NCI-H146 treated with DMSO at 0.1 percent for 48 hours (cell line): ENCODE measurements at regions not wholly inside any gene's neighbourhood (a gene's known extent, or its start where the extent isn't known, plus 50 kb on each side); places are given as distances from the start of the nearest gene placed in this dataset.
A peak's percentile ranks its signal among the peaks of the same experiment; 100 is the strongest.
"Not testable (repeated sequence)": the region's sequence is repeated elsewhere in the genome, so short reads cannot be mapped to it uniquely, and the experiment has no call there.

Experiments
- DNase-seq: peaks from one replicate; lab custom pipeline; 2025; ENCODE audit not compliant: unreplicated experiment; lab: John Stamatoyannopoulos, UW

GRCh38 chr7:93747019-93747418, 143.5 kb downstream of the TFPI2 start:
- DNase-seq: no peak

DNA sequence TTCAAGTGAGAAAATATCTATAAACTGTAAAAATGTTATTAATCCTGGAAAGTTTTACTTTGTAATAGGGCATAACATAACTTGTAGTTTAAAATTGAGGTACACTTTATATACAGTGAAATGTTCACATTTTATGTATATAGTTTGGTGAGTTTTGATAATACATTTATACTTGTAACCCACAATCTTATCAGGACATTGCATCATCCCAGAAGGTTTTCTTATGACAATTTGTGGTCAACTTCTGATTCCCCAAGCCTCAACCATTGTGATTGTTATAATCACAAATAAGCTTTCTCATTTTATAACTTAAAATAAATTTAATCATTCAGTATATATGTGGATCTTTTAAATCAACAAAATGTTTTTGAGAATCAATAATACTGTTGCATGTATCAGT, 151.1 kb downstream of the TFPI2 start:
- DNase-seq: no peak

GRCh38 chr7:93737953-93738352, 152.6 kb downstream of the TFPI2 start:
- no peak for DNase-seq

DNA sequence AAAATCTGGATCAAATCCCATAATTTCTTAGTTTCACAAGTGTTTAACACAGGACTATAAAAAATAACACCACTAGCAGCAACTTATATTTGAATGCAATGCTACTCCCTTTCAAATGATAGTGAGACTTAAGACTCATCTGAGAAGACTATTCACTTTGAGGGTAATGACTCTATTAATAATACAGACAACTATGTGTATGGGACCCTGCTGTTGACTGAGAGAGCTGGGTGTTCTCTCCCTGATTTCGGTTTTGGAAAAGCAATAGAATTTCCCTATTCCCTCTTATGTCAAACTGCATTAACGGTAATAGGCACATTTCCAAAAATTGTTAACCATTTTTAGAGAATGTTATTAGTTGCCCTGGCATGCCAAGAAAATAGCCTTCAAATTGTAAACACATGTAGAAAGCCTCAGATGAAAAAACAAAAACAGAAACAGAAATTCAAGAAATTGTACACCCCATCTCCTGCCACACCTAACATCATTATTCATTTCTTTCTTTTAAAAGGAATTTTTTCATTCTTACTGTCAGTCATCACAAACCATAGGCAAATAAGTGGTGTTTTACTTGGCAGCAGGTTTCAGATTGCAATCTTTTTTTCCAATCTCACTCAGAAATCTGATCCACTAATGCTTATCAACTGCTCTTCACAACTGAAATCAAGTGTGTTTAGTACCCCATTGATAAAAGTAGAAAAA, 153.7 kb downstream of the TFPI2 start:
- peak; percentile 21 for DNase-seq

- DNase-seq: no peak
Measured at GRCh38 chr7:93728292-93728691, 153.8 kb upstream of the CALCR start.

DNA sequence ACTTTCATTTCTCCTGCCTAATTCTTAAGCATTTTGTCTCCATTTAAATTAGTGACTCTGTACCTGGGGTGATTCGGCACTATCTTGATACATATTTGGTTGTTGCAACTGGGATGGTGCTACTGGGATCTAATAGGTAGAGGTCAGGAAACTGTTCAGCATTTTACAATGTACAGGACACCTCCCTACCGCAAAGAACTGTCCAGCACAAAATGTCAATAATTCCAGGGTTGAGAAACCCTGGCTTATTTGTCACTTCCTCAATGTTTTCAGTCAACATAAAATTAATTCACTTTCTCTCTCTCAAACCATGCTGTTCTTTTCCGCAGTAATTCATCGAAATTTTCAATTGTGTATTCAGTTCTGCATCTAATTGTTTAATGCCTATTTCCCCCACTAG, 151.4 kb upstream of the CALCR start:
- no peak for DNase-seq

GRCh38 chr7:93723424-93724124, 149.1 kb upstream of the CALCR start:
- no peak for DNase-seq

- DNase-seq: no peak
Measured at GRCh38 chr7:93720106-93720505, 145.6 kb upstream of the CALCR start.

- no peak for DNase-seq
Measured at GRCh38 chr7:93719546-93719945, 145.0 kb upstream of the CALCR start.

DNA sequence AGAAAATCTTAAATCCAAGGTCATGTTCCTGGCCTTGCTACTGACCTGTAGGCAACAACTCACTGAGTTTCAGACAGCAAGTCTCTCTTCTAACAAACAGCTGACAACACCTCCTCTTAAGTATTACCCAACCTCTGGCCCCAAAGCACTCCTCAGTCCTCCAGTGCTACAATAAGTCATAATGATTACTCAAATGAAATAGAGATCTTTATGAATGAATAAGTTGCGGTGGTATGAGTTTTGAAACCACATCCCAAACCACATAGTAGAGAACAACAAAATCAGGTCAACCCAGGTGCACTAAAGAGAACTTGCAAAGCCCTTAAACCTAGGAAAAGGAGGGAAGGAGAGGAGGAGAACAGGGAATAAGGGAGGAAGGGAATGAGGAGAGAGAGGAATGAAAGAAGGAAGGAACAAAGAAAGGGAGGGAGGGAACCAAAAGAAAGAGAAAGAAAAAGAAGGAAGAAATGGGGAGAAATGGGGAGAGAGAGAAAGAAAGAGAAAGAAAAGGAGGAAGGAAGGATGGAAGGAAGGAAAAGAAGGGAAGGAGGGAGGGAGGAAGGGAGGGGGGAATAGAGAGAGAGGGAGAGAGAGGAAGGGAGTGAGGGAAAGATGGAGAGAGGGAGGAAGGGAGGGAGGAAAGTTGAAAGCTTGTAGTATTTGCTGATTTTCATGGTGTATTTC, 142.8 kb upstream of the CALCR start:
- no peak for DNase-seq

GRCh38 chr7:93715234-93715633, 140.7 kb upstream of the CALCR start:
- no peak for DNase-seq

- DNase-seq: no peak
Measured at GRCh38 chr7:93711926-93712325, 137.4 kb upstream of the CALCR start.

DNA sequence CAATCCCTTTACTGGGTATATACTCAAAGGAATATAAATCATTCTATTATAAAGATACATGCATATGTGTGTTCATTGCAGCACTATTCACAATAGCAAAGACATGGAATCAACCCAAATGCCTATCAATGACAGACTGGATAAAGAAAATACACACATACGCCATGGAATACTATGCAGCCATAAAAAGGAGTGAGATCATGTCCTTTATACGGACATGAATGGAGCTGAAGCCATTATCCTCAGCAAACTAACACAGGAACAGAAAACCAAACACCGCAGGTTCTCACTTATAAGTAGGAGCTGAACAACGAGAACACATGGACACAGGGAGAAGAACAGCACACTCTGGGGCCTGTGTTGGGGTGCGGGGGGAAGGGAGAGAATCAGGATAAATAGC, 133.7 kb upstream of the CALCR start:
- DNase-seq: not testable (repeated sequence)

DNA sequence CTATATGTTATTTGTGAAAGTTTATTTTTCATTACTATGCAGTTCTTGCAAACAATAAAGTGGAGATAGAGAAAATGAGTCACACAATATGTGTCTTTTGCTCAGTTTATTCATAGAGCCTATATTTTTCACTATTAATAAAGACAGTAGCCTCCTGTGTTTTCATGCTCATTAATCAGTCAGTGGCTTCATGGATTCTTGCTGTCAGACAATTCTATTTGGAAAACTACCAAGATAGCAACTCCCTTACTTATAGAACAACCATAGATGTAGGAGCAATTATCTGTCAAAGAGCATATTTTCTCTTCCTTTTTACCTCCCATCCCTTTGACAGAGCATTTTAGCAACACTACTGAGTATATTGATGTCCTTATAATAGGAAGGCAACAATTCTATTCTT, 132.7 kb upstream of the CALCR start:
- no peak for DNase-seq

- DNase-seq: not testable (repeated sequence)
Measured at GRCh38 chr7:93706162-93706561, 131.6 kb upstream of the CALCR start.

DNA sequence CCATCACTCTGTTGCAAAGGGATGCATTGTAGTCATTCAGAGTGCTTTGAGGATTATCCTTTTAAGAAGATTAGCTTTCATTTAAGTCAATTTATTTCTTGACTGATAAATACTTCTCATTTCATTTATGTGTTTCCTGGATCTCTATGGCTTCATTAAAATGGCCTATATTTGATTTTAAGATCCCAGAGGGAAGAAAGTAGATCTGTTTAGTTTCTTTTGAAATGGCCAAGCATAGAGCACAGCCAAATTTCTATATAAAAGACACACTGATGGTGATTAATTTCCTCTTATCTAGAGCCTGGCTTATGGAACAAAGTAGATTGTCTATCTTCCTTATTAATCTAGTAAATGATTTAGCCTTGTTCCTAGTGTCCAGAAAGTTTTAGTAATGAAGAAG, 129.7 kb upstream of the CALCR start:
- no peak for DNase-seq

DNA sequence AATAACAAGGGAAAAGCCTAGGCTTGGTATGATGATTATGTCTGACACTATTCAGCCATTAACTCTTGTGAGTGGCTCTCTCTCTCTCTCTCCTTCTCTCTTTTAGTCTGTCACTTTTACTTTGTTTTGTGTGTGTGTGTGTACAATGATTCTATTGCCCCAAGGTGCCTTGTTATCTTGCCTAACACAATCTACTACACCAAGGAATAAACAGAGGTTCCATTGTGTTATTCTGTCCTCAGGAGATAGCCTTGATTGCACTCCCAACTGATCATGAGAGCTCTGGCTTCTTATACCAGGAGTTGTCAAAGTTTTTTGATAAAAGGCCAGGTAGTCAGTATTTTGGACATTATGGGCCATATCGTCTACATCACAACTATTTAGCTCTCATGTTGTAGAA, 123.4 kb upstream of the CALCR start:
- no peak for DNase-seq

DNA sequence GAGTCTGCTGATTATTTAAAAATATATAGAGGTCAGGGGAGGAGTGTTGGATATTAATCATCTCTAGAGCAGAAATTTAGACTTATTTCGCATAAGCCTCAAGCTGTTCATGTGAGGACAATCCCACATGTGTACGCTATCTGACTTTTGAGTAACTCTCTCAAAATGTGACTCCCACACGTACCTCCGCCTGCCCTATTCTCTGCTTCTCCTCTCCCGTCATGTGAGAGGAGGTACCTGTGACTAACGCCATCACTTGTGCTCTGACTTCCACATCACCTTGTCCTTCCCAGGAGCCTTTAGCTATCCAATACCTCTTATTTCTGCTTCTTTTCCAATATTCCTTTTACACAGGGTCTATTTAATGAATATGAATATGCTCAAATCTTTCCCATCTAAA, 119.3 kb upstream of the CALCR start:
- DNase-seq: no peak

- DNase-seq: no peak
Measured at GRCh38 chr7:93690021-93690420, 115.5 kb upstream of the CALCR start.

DNA sequence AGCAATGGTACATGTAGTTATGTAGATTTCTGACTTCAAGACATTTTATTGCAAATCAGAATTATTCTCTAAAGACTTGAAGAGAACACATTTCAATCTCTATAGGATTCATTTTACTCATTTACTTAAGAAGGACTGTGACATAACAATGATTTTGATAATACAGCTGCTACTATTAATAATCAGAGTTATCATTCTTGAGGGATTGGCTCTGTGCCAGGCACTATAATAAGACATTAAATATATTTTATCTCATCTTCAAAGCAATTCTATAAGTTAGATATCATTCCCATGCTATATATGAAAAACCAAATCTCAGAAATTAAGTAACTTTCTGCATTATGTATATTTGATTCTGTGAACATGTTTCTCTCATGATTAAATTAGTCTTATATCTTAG, 103.7 kb upstream of the CALCR start:
- DNase-seq: no peak

DNA sequence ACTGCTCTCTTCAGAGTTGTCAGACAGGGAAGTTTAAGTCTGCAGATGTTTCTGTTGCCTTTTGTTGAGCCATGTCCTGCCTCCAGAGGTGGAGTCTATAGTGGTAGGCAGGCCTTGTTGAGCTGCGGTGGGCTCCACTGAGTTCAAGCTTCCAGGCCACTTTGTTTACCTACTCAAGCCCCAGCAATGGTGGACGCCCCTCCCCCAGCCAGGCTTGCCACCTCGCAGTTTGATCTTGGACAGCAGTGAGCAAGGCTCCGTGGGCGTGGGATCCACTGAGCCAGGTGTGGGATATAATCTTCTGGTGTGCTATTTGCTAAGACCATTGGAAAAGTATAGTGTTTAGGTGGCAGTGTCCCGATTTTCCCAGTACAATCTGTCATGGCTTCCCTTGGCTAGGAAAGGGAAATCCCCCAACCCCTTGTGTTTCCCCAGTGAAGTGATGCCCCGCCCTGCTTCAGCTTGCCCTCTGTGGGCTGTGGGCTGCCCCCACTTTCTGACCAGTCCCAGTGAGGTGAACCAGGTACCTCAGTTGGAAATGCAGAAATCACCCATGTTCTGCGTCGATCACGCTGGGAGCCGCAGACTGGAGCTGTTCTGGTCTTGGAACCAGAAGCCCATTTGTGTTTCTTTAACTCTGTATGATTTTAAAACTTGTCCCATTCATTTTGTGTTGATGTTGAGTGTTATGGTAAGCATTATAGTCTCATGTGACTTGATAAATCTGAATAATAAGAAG, 89.2 kb upstream of the CALCR start:
- DNase-seq: no peak

DNA sequence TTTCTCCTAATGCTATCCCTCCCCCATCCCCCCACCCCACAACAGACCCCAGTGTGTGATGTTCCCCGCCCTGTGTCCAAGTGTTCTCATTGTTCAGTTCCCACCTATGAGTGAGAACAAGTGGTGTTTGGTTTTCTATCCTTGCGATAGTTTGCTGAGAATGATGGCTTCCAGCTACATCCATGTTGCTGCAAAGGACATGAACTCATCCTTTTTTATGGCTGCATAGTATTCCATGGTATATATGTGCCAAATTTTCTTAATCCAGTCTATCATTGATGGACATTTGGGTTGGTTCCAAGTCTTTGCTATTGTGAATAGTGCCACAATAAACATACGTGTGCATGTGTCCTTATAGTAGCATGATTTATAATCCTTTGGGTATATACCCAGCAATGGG, 83.6 kb upstream of the CALCR start:
- DNase-seq: not testable (repeated sequence)
